ENCODE measurements at regions not wholly inside any gene's neighbourhood (a gene's known extent, or its start where the extent isn't known, plus 50 kb on each side); places are given as distances from the start of the nearest gene placed in this dataset.

DNA sequence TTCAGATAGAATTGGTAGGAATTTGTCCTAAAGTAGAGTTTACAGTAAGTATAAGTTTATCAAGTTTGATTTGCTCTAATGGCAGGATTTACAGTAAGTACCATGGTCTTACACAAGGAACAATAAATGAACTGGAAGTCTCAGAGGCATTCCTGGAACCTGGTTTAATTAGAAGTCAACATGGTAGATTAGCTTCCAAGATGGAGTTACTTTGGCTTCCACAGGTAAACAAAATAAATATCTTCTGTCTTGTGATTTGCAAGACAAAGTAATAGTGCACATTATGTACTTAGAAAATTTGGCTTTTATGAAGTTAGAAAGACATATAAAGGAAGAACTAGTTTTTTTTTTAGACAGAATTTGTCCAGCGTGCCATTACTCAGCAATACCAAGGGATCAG, 190.7 kb downstream of the GLUD2 start:
- intact Hi-C loops (cut with micrococcal nuclease) = no loop called here
- TF ChIP-seq CTCF (IDR thresholded peaks at IDR 0.05) = no peak
- no peak overlapping the region for H3K27ac Mint-ChIP-seq
- CTCF ChIA-PET = no interaction called here
- H3K4me3 Mint-ChIP-seq = no peak overlapping the region
- POLR2A ChIA-PET = no interaction called here
- ATAC-seq (no peak), DNase-seq (no peak)
- H3K4me1 Mint-ChIP-seq (ENCODE audit: low read depth) = no peaks in the 10 kb centered on the region
- no peaks in the 10 kb centered on the region for H3K36me3 Mint-ChIP-seq (ENCODE audit: low read depth)
- no peaks in the 10 kb centered on the region for H3K9me3 Mint-ChIP-seq
- H3K27me3 Mint-ChIP-seq = no peaks in the 10 kb centered on the region

DNA sequence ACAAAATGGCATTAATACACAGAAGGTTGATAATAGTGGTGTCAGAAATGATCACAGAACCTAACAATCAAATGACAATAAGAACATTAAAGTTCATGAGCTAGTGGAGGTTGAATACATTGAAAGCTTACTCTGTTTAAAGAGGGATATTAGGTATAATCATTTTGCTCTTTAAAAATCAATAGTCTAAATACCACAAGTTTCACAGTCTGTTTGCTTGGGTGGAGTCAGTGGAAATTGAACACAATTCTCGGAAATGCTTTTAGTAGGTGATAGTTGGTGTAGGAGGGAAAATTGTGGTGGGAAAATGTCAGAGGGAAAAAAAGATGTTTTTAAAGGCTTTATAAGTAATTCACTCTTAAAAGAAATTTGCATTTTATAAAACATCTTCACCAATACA, 197.1 kb downstream of the GLUD2 start:
- no peak overlapping the region for H3K27ac Mint-ChIP-seq
- peaks cover 2% of the 10 kb centered on the region for H3K9me3 Mint-ChIP-seq
- DNase-seq (no peak), ATAC-seq (no peak)
- H3K4me1 Mint-ChIP-seq (ENCODE audit: low read depth) = no peaks in the 10 kb centered on the region
- no peak overlapping the region for H3K4me3 Mint-ChIP-seq
- no peaks in the 10 kb centered on the region for H3K36me3 Mint-ChIP-seq (ENCODE audit: low read depth)
- TF ChIP-seq CTCF (IDR thresholded peaks at IDR 0.05) = no peak
- CTCF ChIA-PET = no interaction called here
- intact Hi-C loops (cut with micrococcal nuclease) = no loop called here
- H3K27me3 Mint-ChIP-seq = no peaks in the 10 kb centered on the region
- POLR2A ChIA-PET = no interaction called here

GRCh38 chrX:121245763-121246162, 198.4 kb downstream of the GLUD2 start:
- TF ChIP-seq CTCF (IDR thresholded peaks at IDR 0.05) = no peak
- no peak overlapping the region for H3K27ac Mint-ChIP-seq
- no peaks in the 10 kb centered on the region for H3K4me1 Mint-ChIP-seq (ENCODE audit: low read depth)
- POLR2A ChIA-PET = no interaction called here
- CTCF ChIA-PET = no interaction called here
- no peaks in the 10 kb centered on the region for H3K27me3 Mint-ChIP-seq
- intact Hi-C loops (cut with micrococcal nuclease) = no loop called here
- H3K9me3 Mint-ChIP-seq = peaks cover 2% of the 10 kb centered on the region
- no peaks in the 10 kb centered on the region for H3K36me3 Mint-ChIP-seq (ENCODE audit: low read depth)
- no peak for DNase-seq
- ATAC-seq = no peak
- no peak overlapping the region for H3K4me3 Mint-ChIP-seq

DNA sequence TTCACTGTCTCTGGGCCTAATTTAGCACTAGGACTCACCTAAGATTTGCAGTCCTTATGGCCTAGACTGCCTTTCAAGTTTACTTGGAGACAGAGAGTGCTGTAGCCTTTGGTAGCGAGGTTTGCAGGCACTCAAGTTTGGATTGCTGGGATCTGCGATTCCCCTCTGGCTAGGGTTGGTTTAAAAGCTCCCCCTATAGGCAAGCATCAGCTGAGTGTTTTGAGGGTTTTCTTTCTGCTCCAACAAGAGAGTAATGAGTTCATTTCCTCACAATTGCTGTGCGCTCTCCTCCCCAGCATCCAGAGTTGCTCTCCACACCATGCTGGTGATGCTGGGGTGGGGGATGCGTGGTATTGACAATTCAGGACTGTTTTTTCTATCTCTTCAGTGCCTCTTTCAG, 206.9 kb downstream of the GLUD2 start:
- H3K4me3 Mint-ChIP-seq = no peak overlapping the region
- ChIA-PET POLR2A (interaction anchor here (0.6 kb wide), 1 partner anchor 942 kb away, joined by 4 read pairs; no protein-coding TSS in a partner anchor), CTCF (no interaction called here)
- ATAC-seq (no peak), DNase-seq (no peak)
- TF ChIP-seq CTCF (IDR thresholded peaks at IDR 0.05) = no peak
- intact Hi-C loops (cut with micrococcal nuclease) = no loop called here
- no peaks in the 10 kb centered on the region for H3K9me3 Mint-ChIP-seq
- no peaks in the 10 kb centered on the region for H3K36me3 Mint-ChIP-seq (ENCODE audit: low read depth)
- H3K27me3 Mint-ChIP-seq = no peaks in the 10 kb centered on the region
- H3K27ac Mint-ChIP-seq = no peak overlapping the region
- H3K4me1 Mint-ChIP-seq (ENCODE audit: low read depth) = no peaks in the 10 kb centered on the region

DNA sequence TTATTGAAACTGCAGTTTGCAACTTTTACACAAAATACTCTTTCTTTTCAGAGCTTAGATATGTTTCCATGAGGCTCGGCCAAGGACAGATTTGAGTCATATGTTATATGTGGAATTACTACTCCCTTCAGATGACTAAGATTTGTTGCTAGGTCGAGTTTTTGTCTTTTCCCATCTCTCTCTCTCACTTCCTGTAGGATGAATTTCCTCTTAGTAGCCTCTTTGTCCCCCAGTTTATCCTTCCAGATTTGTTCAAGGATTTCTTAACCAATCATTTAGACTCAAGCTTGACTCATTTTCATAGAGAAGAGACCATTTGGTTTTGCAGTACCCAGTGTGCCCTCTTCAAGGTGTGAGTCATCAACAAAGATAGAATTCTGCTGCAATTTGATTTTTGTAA, 209.2 kb downstream of the GLUD2 start:
- no peak overlapping the region for H3K27ac Mint-ChIP-seq
- H3K27me3 Mint-ChIP-seq = no peaks in the 10 kb centered on the region
- H3K4me3 Mint-ChIP-seq = no peak overlapping the region
- ChIA-PET CTCF (no interaction called here), POLR2A (no interaction called here)
- no peak for ATAC-seq
- H3K36me3 Mint-ChIP-seq (ENCODE audit: low read depth) = no peaks in the 10 kb centered on the region
- intact Hi-C loops (cut with micrococcal nuclease) = no loop called here
- no peaks in the 10 kb centered on the region for H3K9me3 Mint-ChIP-seq
- no peak for TF ChIP-seq CTCF (IDR thresholded peaks at IDR 0.05)
- no peaks in the 10 kb centered on the region for H3K4me1 Mint-ChIP-seq (ENCODE audit: low read depth)
- DNase-seq = no peak

Data from activated CD8-positive, alpha-beta T cell treated with anti-CD3 and anti-CD28 coated beads for 36 hours (primary cell).